ENCODE measurements at regions not wholly inside any gene's neighbourhood (a gene's known extent, or its start where the extent isn't known, plus 50 kb on each side); places are given as distances from the start of the nearest gene placed in this dataset.
"Not testable (repeated sequence)": the region's sequence is repeated elsewhere in the genome, so short reads cannot be mapped to it uniquely, and the experiment has no call there.

DNA sequence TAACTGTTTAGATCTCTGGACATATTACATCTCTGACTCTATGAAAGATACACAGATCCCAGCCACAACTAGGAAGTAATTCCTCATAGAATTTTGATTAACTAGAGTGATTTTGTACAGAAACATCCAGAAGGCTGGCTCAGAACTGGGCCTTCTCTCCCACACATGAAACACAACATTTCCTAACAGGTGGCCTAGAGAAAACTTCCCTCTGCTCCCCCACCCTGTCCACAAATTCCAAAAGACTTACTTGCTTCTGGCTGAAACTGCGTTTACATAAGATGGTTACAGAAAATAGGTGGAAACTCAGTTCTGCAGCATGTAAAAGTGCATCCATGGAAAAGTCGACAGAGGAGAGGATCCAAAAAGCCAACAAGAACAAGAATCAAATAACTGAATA is 132.9 kb downstream of the FZD1 start:
- CTCF ChIA-PET: no interaction called here
- Mint-ChIP-seq H3K27me3 (no peaks in the 10 kb centered on the region), H3K4me3 (no peak overlapping the region), H3K4me1 (no peaks in the 10 kb centered on the region), H3K36me3 (ENCODE audit: low read depth) (no peaks in the 10 kb centered on the region), H3K27ac (no peak overlapping the region), H3K9me3 (peaks cover 3% of the 10 kb centered on the region)
- POLR2A ChIA-PET: no interaction called here
- no peak for DNase-seq

DNA sequence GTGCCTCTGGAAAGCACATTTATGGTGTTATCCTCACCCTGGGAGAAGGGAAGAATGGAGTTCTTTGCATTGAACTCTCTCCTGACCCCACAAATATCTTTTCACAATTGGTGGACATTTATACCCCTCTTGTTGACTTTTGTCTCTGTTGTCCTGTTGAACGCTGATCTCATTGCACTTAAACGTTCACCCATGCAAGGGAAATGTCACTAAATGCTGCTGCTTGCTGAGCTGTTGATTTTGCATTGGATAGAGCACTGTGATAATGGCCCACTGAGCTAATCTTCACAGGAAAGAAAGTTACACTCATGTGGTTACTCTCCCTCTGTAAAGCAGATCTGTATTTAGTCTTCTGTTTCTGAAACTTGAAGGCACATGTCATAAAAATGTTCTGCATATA is 133.4 kb downstream of the FZD1 start:
- H3K27me3 Mint-ChIP-seq: peaks cover 3% of the 10 kb centered on the region
- no peaks in the 10 kb centered on the region for H3K36me3 Mint-ChIP-seq (ENCODE audit: low read depth)
- DNase-seq: no peak
- H3K4me1 Mint-ChIP-seq: no peaks in the 10 kb centered on the region
- ChIA-PET CTCF (no interaction called here), POLR2A (no interaction called here)
- no peak overlapping the region for H3K27ac Mint-ChIP-seq
- peaks cover 5% of the 10 kb centered on the region for H3K9me3 Mint-ChIP-seq
- H3K4me3 Mint-ChIP-seq: no peak overlapping the region

DNA sequence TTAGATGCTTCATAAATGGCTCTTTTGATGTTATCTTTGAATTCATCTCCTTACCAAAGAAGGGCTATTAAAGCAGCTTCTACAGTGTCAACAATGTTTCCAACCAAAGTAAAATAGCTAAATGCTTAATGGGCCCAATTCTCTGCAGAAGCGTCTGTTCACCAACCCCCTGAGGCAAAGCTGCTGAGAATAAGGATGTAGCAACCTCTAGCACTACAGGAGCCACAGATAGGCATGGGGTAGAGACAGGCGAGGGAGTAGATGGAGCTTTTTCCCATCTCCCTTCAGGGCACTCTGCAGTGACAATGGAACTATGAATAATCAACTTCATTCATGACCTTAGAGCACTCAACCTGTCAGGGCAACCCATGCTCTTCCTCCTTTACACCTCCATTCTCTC is 134.1 kb downstream of the FZD1 start:
- ChIA-PET POLR2A (no interaction called here), CTCF (no interaction called here)
- H3K4me3 Mint-ChIP-seq: no peak overlapping the region
- H3K36me3 Mint-ChIP-seq (ENCODE audit: low read depth): no peaks in the 10 kb centered on the region
- no peak for DNase-seq
- H3K27ac Mint-ChIP-seq: no peak overlapping the region
- H3K4me1 Mint-ChIP-seq: no peaks in the 10 kb centered on the region
- H3K9me3 Mint-ChIP-seq: peaks cover 5% of the 10 kb centered on the region
- H3K27me3 Mint-ChIP-seq: peaks cover 3% of the 10 kb centered on the region

- Mint-ChIP-seq H3K4me3 (no peak overlapping the region), H3K36me3 (ENCODE audit: low read depth) (no peaks in the 10 kb centered on the region), H3K9me3 (peaks cover 3% of the 10 kb centered on the region), H3K4me1 (no peaks in the 10 kb centered on the region), H3K27me3 (peaks cover 3% of the 10 kb centered on the region), H3K27ac (no peak overlapping the region)
- no peak for DNase-seq
- ChIA-PET CTCF (no interaction called here), POLR2A (no interaction called here)
Measured at GRCh38 chr7:91405092-91405788, 141.0 kb downstream of the FZD1 start.

GRCh38 chr7:91405873-91406272 is 141.6 kb downstream of the FZD1 start:
- CTCF ChIA-PET; POLR2A ChIA-PET; H3K9me3 Mint-ChIP-seq; H3K36me3 Mint-ChIP-seq (ENCODE audit: low read depth); H3K27me3 Mint-ChIP-seq; DNase-seq; H3K27ac Mint-ChIP-seq; H3K4me3 Mint-ChIP-seq; H3K4me1 Mint-ChIP-seq: not testable (repeated sequence)

DNA sequence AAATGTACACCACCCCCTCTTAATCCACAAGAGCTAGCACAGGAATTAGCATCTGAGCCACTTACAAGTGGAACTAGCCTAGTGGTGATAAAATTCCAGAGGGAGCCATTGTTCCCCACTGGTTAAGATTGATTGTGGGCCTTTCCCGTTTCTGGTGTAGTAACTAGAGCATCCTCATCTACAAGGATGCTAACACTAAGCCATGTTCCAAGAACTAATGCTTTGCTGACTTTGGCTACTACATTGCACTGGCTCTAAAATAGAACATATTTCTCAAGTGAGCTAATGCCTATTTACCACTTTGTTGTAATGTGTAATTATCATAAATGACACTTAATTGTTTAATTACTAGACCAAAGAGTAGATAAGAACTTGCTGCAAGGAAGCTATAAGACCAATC is 143.7 kb downstream of the FZD1 start:
- no peak overlapping the region for H3K27ac Mint-ChIP-seq
- CTCF ChIA-PET: no interaction called here
- H3K27me3 Mint-ChIP-seq: no peaks in the 10 kb centered on the region

DNA sequence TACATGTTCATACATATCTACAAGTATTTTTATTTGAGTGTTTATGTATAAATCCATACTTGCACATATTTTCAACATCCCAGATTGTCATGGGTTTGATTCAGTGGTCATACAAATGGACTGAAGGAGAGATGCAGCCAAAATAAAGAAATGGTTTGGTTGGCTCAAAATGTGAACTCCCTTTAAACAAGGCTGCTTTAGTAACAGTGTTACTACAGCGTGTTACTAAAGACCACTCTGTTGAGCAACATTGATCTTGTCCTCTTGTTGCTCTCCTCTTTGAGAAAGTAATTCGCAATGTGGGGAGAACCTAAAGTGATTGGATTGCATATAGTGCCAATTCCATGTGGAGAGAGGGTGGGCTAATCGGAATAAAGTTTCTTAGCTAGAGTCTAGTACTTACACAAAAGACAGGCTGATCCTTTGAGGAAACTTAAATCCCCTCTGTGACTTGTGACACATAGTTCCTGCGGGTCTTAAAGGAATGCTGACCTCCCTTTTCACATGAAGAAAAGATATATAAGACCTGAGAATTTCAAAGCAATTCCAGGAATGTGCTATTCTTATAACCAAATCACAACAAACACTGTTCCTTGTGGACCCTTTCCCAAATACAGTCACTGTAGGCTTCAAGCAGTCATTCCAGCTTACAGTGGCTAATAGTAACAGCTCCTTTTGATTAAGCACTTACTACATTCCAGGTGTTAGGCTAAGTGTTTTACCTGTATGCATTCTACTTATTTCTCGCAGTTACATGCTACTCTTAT is 144.3 kb downstream of the FZD1 start:
- CTCF ChIA-PET: no interaction called here
- H3K27me3 Mint-ChIP-seq: no peaks in the 10 kb centered on the region
- H3K27ac Mint-ChIP-seq: no peak overlapping the region
- no peak for DNase-seq
- H3K4me3 Mint-ChIP-seq: no peak overlapping the region
- H3K4me1 Mint-ChIP-seq: no peaks in the 10 kb centered on the region
- POLR2A ChIA-PET: no interaction called here
- H3K9me3 Mint-ChIP-seq: no peaks in the 10 kb centered on the region
- no peaks in the 10 kb centered on the region for H3K36me3 Mint-ChIP-seq (ENCODE audit: low read depth)

More for the DNA sequence above, 143.7 kb downstream of the FZD1 start:
- no peak for DNase-seq
- Mint-ChIP-seq H3K4me3 (no peak overlapping the region), H3K4me1 (no peaks in the 10 kb centered on the region), H3K9me3 (no peaks in the 10 kb centered on the region), H3K36me3 (ENCODE audit: low read depth) (no peaks in the 10 kb centered on the region)
- POLR2A ChIA-PET: no interaction called here

DNA sequence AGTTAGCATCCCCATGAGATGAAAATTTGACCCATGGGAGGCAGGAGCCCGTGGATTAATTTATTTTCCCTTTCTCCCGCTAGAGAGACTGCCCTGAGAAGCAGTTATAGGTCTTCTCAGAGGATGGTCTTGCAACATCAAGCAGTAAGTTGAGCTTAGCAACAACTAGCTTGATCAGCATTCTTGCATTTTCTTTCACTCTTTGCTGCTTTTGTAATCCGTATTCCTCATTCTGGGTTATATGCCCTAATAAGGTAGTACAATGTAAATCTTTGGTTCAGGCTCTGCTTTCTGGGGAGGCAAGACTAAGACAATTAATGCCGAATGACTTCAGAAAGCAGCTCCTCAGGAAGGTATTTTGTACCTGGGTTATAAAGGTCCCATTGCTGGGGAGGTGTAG is 146.8 kb downstream of the FZD1 start:
- CTCF ChIA-PET: no interaction called here

GRCh38 chr7:91412298-91412697 is 148.1 kb downstream of the FZD1 start:
- no peak for DNase-seq
- POLR2A ChIA-PET: no interaction called here

More for the DNA sequence above, 146.8 kb downstream of the FZD1 start:
- no peaks in the 10 kb centered on the region for H3K4me1 Mint-ChIP-seq
- no peaks in the 10 kb centered on the region for H3K36me3 Mint-ChIP-seq (ENCODE audit: low read depth)
- no peaks in the 10 kb centered on the region for H3K9me3 Mint-ChIP-seq
- no peak overlapping the region for H3K4me3 Mint-ChIP-seq
- DNase-seq: no peak
- no peaks in the 10 kb centered on the region for H3K27me3 Mint-ChIP-seq
- POLR2A ChIA-PET: no interaction called here
- H3K27ac Mint-ChIP-seq: no peak overlapping the region

DNA sequence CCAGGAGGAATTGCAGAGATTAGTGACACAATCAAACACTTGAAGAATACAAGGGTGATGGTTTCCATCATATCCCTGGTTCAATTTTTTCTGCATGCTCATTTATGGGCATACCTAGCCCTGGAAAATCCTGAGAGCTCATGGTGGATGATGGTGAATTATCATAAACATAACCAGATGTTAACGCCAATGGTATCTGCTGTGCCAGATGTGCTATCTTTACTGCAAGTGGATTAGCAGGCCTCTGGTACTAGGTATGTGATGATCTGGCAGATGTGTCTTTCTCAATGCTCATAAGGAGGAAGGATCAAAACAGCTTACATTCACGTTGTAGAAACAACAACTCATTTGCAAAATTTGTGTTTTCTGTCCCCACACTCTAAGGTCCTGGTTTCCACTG is 150.5 kb downstream of the FZD1 start:
- CTCF ChIA-PET: no interaction called here
- POLR2A ChIA-PET: no interaction called here
- no peaks in the 10 kb centered on the region for H3K36me3 Mint-ChIP-seq (ENCODE audit: low read depth)
- H3K9me3 Mint-ChIP-seq: no peaks in the 10 kb centered on the region
- no peaks in the 10 kb centered on the region for H3K27me3 Mint-ChIP-seq
- no peak overlapping the region for H3K4me3 Mint-ChIP-seq
- no peak for DNase-seq
- H3K4me1 Mint-ChIP-seq: no peaks in the 10 kb centered on the region
- H3K27ac Mint-ChIP-seq: no peak overlapping the region

More at GRCh38 chr7:91412298-91412697, 148.1 kb downstream of the FZD1 start:
- Mint-ChIP-seq H3K4me1 (no peaks in the 10 kb centered on the region), H3K27me3 (no peaks in the 10 kb centered on the region), H3K4me3 (no peak overlapping the region), H3K9me3 (no peaks in the 10 kb centered on the region), H3K36me3 (ENCODE audit: low read depth) (no peaks in the 10 kb centered on the region), H3K27ac (no peak overlapping the region)
- CTCF ChIA-PET: interaction anchor here (0.6 kb wide), 1 partner anchor 427 kb away, joined by 3 read pairs; no protein-coding TSS in a partner anchor

DNA sequence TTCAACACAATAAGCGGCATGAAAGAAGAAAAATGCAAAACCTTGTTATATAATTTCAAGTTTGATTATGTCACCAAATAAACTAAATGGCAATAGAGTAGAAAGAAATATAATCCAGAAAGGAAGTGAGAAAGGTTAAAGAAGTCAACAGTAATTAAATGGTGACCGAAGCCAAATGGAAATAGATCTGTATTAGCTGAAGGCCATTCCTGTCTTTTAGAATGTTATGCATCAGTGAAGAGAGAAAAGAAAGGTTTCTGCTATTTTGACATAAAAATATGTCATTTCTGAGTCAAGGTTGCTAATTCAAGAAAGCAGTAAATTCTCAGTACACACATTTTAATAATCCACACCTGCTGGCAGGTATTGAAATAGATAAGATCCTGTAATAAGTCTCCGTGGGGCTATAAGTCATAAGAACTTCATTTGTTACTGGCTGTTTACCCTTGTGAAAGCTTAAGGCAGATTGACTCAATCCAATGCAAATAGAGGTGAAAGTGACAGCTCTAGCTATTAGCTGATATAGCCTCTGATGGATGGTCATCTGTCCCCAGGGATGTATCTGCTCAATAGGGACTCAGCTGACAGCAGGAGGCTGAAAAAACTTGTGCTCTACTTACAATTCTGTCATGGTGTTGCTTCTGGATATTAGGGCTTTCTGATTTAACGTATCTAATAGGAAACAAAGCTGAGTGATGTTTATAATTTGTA is 152.1 kb downstream of the FZD1 start:
- H3K27ac Mint-ChIP-seq: no peak overlapping the region
- ChIA-PET CTCF (no interaction called here), POLR2A (no interaction called here)
- H3K27me3 Mint-ChIP-seq: no peaks in the 10 kb centered on the region
- DNase-seq: no peak
- H3K36me3 Mint-ChIP-seq (ENCODE audit: low read depth): no peaks in the 10 kb centered on the region
- H3K4me1 Mint-ChIP-seq: no peaks in the 10 kb centered on the region
- no peak overlapping the region for H3K4me3 Mint-ChIP-seq
- H3K9me3 Mint-ChIP-seq: no peaks in the 10 kb centered on the region

- no peaks in the 10 kb centered on the region for H3K9me3 Mint-ChIP-seq
- H3K27ac Mint-ChIP-seq: no peak overlapping the region
- H3K4me1 Mint-ChIP-seq: no peaks in the 10 kb centered on the region
- H3K36me3 Mint-ChIP-seq (ENCODE audit: low read depth): no peaks in the 10 kb centered on the region
- no peaks in the 10 kb centered on the region for H3K27me3 Mint-ChIP-seq
- DNase-seq: no peak
- POLR2A ChIA-PET: no interaction called here
- CTCF ChIA-PET: no interaction called here
- no peak overlapping the region for H3K4me3 Mint-ChIP-seq
Measured at GRCh38 chr7:91420606-91421005, 156.4 kb downstream of the FZD1 start.

- H3K9me3 Mint-ChIP-seq: no peaks in the 10 kb centered on the region
- no peak overlapping the region for H3K4me3 Mint-ChIP-seq
- H3K4me1 Mint-ChIP-seq: no peaks in the 10 kb centered on the region
- H3K36me3 Mint-ChIP-seq (ENCODE audit: low read depth): no peaks in the 10 kb centered on the region
- no peak for DNase-seq
- H3K27ac Mint-ChIP-seq: no peak overlapping the region
- CTCF ChIA-PET: no interaction called here
- no peaks in the 10 kb centered on the region for H3K27me3 Mint-ChIP-seq
- POLR2A ChIA-PET: no interaction called here
Measured at GRCh38 chr7:91421018-91421417, 156.8 kb downstream of the FZD1 start.
